GM12874 (cell line): ENCODE measurements at regions not wholly inside any gene's neighbourhood (a gene's known extent, or its start where the extent isn't known, plus 50 kb on each side); places are given as distances from the start of the nearest gene placed in this dataset.

Experiments
- CTCF ChIP-seq: IDR thresholded peaks from 2 replicates; pipeline ENCODE4 v1.5.1; 2011; ENCODE audit warnings: low read depth, mild to moderate bottlenecking, control low read depth, low read length, moderate library complexity; ENCODE audit not compliant: insufficient read depth

GRCh38 chr13:50153401-50153800, 138.2 kb downstream of the KCNRG start:
- no peak for TF ChIP-seq CTCF

GRCh38 chr13:50153876-50154275, 138.6 kb downstream of the KCNRG start:
- TF ChIP-seq CTCF: no peak

- TF ChIP-seq CTCF: no peak
Observed at GRCh38 chr13:50154697-50155096, 139.5 kb downstream of the KCNRG start.

- TF ChIP-seq CTCF: no peak
Observed at GRCh38 chr13:50156140-50156539, 140.9 kb downstream of the KCNRG start.

- TF ChIP-seq CTCF: no peak
Observed at GRCh38 chr13:50156561-50157127, 141.4 kb downstream of the KCNRG start.

GRCh38 chr13:50158385-50159165, 143.3 kb downstream of the KCNRG start:
- TF ChIP-seq CTCF: no peak

GRCh38 chr13:50159607-50160006, 144.4 kb downstream of the KCNRG start:
- TF ChIP-seq CTCF: no peak
